ENCODE measurements at regions not wholly inside any gene's neighbourhood (a gene's known extent, or its start where the extent isn't known, plus 50 kb on each side); places are given as distances from the start of the nearest gene placed in this dataset.

GRCh38 chr2:237156031-237156856, 70.6 kb downstream of the COPS8 start:
- DNase-seq (ENCODE audit: extremely low read depth, low read depth): no peak
- TF ChIP-seq, protein P1, sequence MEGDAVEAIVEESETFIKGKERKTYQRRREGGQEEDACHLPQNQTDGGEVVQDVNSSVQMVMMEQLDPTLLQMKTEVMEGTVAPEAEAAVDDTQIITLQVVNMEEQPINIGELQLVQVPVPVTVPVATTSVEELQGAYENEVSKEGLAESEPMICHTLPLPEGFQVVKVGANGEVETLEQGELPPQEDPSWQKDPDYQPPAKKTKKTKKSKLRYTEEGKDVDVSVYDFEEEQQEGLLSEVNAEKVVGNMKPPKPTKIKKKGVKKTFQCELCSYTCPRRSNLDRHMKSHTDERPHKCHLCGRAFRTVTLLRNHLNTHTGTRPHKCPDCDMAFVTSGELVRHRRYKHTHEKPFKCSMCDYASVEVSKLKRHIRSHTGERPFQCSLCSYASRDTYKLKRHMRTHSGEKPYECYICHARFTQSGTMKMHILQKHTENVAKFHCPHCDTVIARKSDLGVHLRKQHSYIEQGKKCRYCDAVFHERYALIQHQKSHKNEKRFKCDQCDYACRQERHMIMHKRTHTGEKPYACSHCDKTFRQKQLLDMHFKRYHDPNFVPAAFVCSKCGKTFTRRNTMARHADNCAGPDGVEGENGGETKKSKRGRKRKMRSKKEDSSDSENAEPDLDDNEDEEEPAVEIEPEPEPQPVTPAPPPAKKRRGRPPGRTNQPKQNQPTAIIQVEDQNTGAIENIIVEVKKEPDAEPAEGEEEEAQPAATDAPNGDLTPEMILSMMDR (IDR thresholded peaks at IDR 0.05; ENCODE audit: low read depth, low read length, missing control alignments): no peak
- no peak overlapping the region; the same call in 1 of the 2 replicates for H3K4me3 ChIP-seq (replicated peaks; ENCODE audit: low read depth, low read length)

- no peak overlapping the region for H3K4me3 ChIP-seq (replicated peaks; ENCODE audit: low read depth, low read length)
- TF ChIP-seq, protein P1 (IDR thresholded peaks at IDR 0.05; ENCODE audit: low read depth, low read length, missing control alignments): no peak
- DNase-seq (ENCODE audit: extremely low read depth, low read depth): no peak
Measured at GRCh38 chr2:237156857-237157779, 71.4 kb downstream of the COPS8 start.

- TF ChIP-seq, protein P1 (IDR thresholded peaks at IDR 0.05; ENCODE audit: low read depth, low read length, missing control alignments): no peak
- no peak for DNase-seq (ENCODE audit: extremely low read depth, low read depth)
- no peak overlapping the region for H3K4me3 ChIP-seq (replicated peaks; ENCODE audit: low read depth, low read length)
Measured at GRCh38 chr2:237157780-237158102, 72.1 kb downstream of the COPS8 start.

DNA sequence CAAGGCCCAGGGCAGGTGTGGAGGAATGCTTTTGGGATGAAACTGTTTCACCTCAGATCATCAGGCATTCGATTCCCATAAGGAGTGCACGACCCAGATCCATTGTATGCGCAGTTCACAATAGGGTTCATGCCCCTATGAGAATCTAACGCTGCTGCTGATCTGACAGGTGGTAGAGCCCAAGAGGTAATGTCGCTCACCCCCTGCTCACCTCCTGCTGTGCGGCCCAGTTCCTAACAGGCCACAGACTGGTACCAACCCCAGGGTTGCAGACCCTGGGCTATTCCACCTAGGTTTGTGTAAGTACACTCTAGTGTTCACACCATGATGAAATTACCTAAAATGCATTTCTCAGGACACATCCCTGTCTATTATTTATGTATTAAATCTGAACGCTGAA, 72.5 kb downstream of the COPS8 start:
- TF ChIP-seq, protein P1 (IDR thresholded peaks at IDR 0.05; ENCODE audit: low read depth, low read length, missing control alignments): no peak
- no peak overlapping the region for H3K4me3 ChIP-seq (replicated peaks; ENCODE audit: low read depth, low read length)
- DNase-seq (ENCODE audit: extremely low read depth, low read depth): no peak

- H3K4me3 ChIP-seq (replicated peaks; ENCODE audit: low read depth, low read length): no peak overlapping the region
- DNase-seq (ENCODE audit: extremely low read depth, low read depth): no peak
- TF ChIP-seq, protein P1 (IDR thresholded peaks at IDR 0.05; ENCODE audit: low read depth, low read length, missing control alignments): no peak
Measured at GRCh38 chr2:237159006-237159911, 73.6 kb downstream of the COPS8 start.

DNA sequence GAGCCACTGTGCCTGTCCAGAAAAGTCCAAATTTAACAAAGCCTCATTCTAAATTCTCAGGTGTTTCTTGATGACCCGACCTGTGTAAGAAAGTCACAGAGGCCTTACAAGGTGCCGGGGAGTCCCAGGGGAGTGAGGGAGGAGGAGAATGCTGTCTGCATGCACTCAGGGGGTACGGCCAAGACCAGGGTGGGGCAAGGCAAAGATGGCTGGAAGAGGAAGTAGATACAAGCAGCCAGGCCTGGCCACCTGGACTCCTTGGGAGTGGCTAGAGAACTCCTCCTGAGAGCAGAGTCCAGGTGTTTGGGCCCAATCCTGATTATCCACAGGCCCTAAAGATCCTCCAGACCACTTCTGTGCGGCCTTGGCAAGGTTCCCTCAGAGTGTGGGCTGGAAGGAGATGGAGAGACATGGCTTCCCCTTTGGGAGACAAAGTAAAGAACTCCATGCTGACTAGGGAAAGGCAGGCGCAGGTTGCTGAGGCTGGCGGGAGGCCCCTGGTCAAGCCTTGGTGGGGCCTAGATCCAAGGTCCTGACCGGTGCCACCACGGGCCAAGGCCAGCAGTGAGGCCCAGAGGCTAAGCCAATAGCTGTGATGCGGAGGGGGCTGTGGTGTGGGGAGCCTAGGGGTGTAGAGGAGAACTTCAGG, 74.7 kb downstream of the COPS8 start:
- TF ChIP-seq, protein P1 (IDR thresholded peaks at IDR 0.05; ENCODE audit: low read depth, low read length, missing control alignments): no peak
- no peak overlapping the region for H3K4me3 ChIP-seq (replicated peaks; ENCODE audit: low read depth, low read length)
- no peak for DNase-seq (ENCODE audit: extremely low read depth, low read depth)

All from HFF-Myc (cell line).